GM23338 (cell line): ENCODE measurements at regions not wholly inside any gene's neighbourhood (a gene's known extent, or its start where the extent isn't known, plus 50 kb on each side); places are given as distances from the start of the nearest gene placed in this dataset.

Source experiments
- CREB1 ChIP-seq: fragments of 250-450 bp; sonication (Bioruptor Pico); IDR thresholded peaks from 2 replicates; pipeline ENCODE4 v1.5.0; 2020; ENCODE audit warnings: low read depth, mild to moderate bottlenecking, moderate library complexity
- EZH2 ChIP-seq: fragments of 200-600 bp; sonication (generic); IDR thresholded peaks from one replicate; pipeline ENCODE4 v1.8.0; 2017; ENCODE audit warnings: antibody characterized with exemption, mild to moderate bottlenecking, low read depth; ENCODE audit not compliant: unreplicated experiment
- EZH2phosphoT487 ChIP-seq: fragments of 200-600 bp; sonication (generic); IDR thresholded peaks from one replicate; pipeline ENCODE4 v1.8.1; 2018; ENCODE audit warnings: antibody characterized with exemption; ENCODE audit not compliant: unreplicated experiment
- JUNB ChIP-seq: IDR thresholded peaks from one replicate; pipeline ENCODE4 v1.6.1; 2016; ENCODE audit warnings: antibody characterized with exemption; ENCODE audit not compliant: unreplicated experiment
- NANOG ChIP-seq: IDR thresholded peaks from 2 replicates; pipeline ENCODE4 v1.6.1; 2016; ENCODE audit warnings: antibody characterized with exemption, borderline replicate concordance
- POLR2AphosphoS5 ChIP-seq: IDR thresholded peaks from 2 replicates; pipeline ENCODE4 v1.6.1; 2016; ENCODE audit warnings: antibody characterized with exemption, low read depth
- REST ChIP-seq: IDR thresholded peaks from one replicate; pipeline ENCODE4 v1.6.1; 2018; ENCODE audit warnings: antibody characterized with exemption; ENCODE audit not compliant: unreplicated experiment
- STAT1 ChIP-seq: IDR thresholded peaks from one replicate; pipeline ENCODE4 v1.6.1; 2016; ENCODE audit warnings: antibody characterized with exemption; ENCODE audit not compliant: unreplicated experiment
- ZNF114 ChIP-seq: fragments of 250-450 bp; sonication (Bioruptor Pico); IDR thresholded peaks from 2 replicates; pipeline ENCODE4 v1.5.0; 2020; ENCODE audit warnings: mild to moderate bottlenecking, moderate library complexity
- TF ChIP-seq, protein P1 (sequence below): IDR thresholded peaks from 2 replicates; pipeline ENCODE4 v1.6.1; 2016; ENCODE audit warnings: antibody characterized with exemption
- TF ChIP-seq, protein P2 (sequence below), 2 experiments: fragments of 200-600 bp in 1 of 2; sonication (generic) in 1 of 2; conservative IDR thresholded peaks; 2 replicates each; pipeline versions ENCODE4 v1.5.1 to v1.6.1; 2016 to 2017; ENCODE audit warnings: antibody characterized with exemption in 2 of 2, low read depth in 2 of 2, mild to moderate bottlenecking in 2 of 2, moderate library complexity in 1 of 2
- TF ChIP-seq, protein P3 (sequence below): fragments of 250-450 bp; sonication (Bioruptor Pico); IDR thresholded peaks from 2 replicates; pipeline ENCODE4 v1.5.0; 2020; ENCODE audit warnings: mild to moderate bottlenecking, moderate library complexity

GRCh38 chr15:24899795-24900194 lies 55.0 kb upstream of the SNRPN start:
- TF ChIP-seq, protein P1, sequence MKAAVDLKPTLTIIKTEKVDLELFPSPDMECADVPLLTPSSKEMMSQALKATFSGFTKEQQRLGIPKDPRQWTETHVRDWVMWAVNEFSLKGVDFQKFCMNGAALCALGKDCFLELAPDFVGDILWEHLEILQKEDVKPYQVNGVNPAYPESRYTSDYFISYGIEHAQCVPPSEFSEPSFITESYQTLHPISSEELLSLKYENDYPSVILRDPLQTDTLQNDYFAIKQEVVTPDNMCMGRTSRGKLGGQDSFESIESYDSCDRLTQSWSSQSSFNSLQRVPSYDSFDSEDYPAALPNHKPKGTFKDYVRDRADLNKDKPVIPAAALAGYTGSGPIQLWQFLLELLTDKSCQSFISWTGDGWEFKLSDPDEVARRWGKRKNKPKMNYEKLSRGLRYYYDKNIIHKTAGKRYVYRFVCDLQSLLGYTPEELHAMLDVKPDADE, result no peak
- TF ChIP-seq, protein P2, sequence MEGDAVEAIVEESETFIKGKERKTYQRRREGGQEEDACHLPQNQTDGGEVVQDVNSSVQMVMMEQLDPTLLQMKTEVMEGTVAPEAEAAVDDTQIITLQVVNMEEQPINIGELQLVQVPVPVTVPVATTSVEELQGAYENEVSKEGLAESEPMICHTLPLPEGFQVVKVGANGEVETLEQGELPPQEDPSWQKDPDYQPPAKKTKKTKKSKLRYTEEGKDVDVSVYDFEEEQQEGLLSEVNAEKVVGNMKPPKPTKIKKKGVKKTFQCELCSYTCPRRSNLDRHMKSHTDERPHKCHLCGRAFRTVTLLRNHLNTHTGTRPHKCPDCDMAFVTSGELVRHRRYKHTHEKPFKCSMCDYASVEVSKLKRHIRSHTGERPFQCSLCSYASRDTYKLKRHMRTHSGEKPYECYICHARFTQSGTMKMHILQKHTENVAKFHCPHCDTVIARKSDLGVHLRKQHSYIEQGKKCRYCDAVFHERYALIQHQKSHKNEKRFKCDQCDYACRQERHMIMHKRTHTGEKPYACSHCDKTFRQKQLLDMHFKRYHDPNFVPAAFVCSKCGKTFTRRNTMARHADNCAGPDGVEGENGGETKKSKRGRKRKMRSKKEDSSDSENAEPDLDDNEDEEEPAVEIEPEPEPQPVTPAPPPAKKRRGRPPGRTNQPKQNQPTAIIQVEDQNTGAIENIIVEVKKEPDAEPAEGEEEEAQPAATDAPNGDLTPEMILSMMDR (conservative IDR thresholded peaks at IDR 0.05; ENCODE audit: low read depth in 2 of 2), result no peak
- TF ChIP-seq EZH2 (no peak), ZNF114 (CRISPR knock-in tag) (no peak), EZH2phosphoT487 (no peak), STAT1 (no peak), POLR2AphosphoS5 (no peak), JUNB (no peak), REST (no peak), CREB1 (no peak), NANOG (no peak)
- TF ChIP-seq, protein P3, sequence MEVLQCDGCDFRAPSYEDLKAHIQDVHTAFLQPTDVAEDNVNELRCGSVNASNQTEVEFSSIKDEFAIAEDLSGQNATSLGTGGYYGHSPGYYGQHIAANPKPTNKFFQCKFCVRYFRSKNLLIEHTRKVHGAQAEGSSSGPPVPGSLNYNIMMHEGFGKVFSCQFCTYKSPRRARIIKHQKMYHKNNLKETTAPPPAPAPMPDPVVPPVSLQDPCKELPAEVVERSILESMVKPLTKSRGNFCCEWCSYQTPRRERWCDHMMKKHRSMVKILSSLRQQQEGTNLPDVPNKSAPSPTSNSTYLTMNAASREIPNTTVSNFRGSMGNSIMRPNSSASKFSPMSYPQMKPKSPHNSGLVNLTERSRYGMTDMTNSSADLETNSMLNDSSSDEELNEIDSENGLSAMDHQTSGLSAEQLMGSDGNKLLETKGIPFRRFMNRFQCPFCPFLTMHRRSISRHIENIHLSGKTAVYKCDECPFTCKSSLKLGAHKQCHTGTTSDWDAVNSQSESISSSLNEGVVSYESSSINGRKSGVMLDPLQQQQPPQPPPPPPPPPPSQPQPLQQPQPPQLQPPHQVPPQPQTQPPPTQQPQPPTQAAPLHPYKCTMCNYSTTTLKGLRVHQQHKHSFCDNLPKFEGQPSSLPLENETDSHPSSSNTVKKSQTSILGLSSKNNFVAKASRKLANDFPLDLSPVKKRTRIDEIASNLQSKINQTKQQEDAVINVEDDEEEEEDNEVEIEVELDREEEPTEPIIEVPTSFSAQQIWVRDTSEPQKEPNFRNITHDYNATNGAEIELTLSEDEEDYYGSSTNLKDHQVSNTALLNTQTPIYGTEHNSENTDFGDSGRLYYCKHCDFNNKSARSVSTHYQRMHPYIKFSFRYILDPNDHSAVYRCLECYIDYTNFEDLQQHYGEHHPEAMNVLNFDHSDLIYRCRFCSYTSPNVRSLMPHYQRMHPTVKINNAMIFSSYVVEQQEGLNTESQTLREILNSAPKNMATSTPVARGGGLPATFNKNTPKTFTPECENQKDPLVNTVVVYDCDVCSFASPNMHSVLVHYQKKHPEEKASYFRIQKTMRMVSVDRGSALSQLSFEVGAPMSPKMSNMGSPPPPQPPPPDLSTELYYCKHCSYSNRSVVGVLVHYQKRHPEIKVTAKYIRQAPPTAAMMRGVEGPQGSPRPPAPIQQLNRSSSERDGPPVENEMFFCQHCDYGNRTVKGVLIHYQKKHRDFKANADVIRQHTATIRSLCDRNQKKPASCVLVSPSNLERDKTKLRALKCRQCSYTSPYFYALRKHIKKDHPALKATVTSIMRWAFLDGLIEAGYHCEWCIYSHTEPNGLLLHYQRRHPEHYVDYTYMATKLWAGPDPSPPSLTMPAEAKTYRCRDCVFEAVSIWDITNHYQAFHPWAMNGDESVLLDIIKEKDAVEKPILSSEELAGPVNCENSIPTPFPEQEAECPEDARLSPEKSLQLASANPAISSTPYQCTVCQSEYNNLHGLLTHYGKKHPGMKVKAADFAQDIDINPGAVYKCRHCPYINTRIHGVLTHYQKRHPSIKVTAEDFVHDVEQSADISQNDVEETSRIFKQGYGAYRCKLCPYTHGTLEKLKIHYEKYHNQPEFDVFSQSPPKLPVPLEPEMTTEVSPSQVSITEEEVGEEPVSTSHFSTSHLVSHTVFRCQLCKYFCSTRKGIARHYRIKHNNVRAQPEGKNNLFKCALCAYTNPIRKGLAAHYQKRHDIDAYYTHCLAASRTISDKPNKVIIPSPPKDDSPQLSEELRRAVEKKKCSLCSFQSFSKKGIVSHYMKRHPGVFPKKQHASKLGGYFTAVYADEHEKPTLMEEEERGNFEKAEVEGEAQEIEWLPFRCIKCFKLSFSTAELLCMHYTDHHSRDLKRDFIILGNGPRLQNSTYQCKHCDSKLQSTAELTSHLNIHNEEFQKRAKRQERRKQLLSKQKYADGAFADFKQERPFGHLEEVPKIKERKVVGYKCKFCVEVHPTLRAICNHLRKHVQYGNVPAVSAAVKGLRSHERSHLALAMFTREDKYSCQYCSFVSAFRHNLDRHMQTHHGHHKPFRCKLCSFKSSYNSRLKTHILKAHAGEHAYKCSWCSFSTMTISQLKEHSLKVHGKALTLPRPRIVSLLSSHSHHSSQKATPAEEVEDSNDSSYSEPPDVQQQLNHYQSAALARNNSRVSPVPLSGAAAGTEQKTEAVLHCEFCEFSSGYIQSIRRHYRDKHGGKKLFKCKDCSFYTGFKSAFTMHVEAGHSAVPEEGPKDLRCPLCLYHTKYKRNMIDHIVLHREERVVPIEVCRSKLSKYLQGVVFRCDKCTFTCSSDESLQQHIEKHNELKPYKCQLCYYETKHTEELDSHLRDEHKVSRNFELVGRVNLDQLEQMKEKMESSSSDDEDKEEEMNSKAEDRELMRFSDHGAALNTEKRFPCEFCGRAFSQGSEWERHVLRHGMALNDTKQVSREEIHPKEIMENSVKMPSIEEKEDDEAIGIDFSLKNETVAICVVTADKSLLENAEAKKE, result no peak
